ENCODE measurements at regions not wholly inside any gene's neighbourhood (a gene's known extent, or its start where the extent isn't known, plus 50 kb on each side); places are given as distances from the start of the nearest gene placed in this dataset.

DNA sequence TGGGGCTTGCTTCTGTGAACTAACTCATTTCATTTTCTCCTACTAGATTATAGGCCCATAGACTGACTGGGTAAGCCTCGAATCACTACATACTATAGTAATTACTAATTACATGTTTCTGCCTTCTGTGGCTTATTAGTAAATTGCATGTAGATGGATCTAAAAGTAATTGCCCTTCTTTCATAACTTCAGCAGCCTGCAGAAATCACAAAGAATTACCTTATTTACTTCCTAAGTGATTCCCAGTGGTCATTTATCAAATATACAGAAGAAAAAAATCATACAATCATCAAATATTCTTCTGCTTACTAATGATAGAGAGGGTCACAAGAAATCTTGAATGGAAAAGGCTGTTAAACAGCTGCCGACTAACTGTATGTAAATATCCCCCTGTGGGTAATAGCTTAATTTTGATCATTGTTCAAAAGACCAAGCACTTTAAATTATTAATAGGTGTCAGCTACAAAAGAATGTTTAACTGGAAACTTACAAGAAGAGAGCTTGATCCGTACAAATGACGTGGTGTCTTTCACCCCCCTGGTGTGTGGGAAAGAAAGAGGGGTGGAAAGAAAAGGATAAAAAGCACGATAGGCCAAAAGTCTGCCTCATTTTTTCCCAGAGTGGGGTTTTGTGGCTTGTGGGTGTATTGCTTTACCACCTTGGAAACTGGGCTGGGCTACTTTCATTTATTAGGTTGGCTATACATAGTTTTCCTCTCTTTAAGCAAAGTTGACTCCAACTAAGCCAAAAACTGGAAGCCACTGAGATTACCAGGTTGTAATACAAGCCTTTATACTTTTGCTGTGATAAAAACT is 361.8 kb upstream of the ZMIZ1 start:
- no peak for DNase-seq (ENCODE audit: low read depth, low spot score)

DNA sequence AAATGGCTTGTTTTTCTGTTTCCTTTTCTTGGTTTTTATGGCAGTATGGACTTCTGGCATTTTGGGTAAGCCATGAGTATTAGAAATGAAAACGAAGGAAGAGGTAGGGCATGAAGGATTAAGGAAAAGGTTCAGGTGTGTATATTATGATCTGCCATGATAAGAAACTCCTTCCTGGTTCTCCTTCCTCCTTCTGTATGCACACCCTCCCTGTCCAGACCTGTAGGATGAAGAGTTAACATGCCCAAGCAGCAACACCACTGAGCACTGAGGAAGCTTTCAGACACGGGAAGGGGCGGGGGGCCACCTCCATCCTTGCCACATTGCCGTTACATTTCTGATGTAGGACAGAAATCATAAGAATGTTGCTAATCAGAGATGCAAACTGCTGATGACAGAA is 361.0 kb upstream of the ZMIZ1 start:
- no peak for DNase-seq (ENCODE audit: low read depth, low spot score)

- DNase-seq (ENCODE audit: low read depth, low spot score): no peak
These were observed 356.6 kb upstream of the ZMIZ1 start for GRCh38 chr10:78712147-78712546.

DNA sequence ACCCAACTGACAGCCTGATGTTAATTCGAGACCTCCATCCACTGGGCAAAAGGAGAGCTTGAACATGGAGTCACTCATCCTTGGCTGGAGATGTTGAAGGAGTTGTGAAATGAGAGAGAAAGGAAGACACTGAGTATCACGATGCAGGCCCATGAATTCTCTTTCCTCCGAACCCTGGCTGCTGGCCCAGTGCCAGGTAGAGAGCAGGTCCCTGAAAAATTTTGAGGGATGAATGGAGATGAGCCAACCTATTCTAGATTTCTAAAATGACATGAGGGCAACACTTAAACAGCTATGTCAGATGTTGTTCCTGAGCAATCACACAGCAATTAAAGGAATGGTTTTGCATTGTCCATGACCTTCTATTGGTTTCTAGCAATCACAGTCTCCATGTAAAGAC is 355.1 kb upstream of the ZMIZ1 start:
- DNase-seq (ENCODE audit: low read depth, low spot score): no peak

- DNase-seq (ENCODE audit: low read depth, low spot score): no peak
These were observed 354.5 kb upstream of the ZMIZ1 start for GRCh38 chr10:78714225-78714624.

- no peak for DNase-seq (ENCODE audit: low read depth, low spot score)
These were observed 353.3 kb upstream of the ZMIZ1 start for GRCh38 chr10:78715435-78715834.

DNA sequence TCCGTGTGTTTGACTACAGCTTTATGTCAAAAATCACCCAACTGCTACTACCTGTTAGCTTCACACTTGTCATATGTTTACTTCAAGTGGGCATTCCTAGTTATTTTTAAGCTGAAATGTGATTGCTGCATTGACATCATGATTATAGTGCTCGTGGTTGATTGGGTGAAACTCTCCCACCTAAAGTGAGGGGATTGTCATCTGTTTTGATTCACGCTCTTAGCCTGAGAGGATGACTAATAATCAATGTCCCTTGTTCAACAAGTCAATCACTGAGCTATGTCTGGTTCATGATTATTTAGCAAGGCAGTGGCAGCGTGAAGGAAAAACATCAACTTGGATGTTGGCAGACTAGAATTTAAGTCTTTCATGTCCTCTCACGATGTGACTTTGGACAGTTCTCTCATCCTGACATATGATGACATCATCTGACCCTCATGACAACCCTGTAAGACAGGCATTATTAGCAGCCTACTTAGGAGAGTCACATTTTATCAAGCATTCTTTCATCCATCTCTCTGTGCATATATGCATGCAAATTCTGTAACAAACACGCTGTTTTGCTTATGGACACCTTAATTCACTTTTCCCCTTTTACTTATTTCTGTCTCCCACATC is 352.6 kb upstream of the ZMIZ1 start:
- no peak for DNase-seq (ENCODE audit: low read depth, low spot score)

- DNase-seq (ENCODE audit: low read depth, low spot score): no peak
These were observed 351.6 kb upstream of the ZMIZ1 start for GRCh38 chr10:78717200-78717599.

- DNase-seq (ENCODE audit: low read depth, low spot score): no peak
These were observed 350.7 kb upstream of the ZMIZ1 start for GRCh38 chr10:78718032-78718572.

DNA sequence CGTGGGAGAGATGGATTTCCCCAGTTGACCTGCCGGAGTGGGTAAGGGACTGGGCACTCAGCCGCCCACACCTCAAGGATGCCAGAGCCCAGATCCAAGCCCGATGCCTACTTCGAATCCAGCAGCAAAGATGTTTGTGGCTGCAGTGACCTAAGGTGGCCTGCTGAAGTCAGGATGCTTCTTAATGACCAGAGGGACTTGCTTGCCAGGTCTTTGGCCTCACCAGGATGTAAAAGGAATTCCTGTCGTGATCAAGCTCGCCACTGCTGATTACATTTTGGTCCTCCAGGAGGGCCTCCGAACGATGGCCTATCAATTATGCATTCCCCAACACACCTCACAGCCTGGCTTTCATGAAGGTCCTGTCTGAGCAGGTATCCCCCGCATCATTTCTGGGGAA is 349.5 kb upstream of the ZMIZ1 start:
- DNase-seq (ENCODE audit: low read depth, low spot score): no peak

- DNase-seq (ENCODE audit: low read depth, low spot score): no peak
These were observed 348.7 kb upstream of the ZMIZ1 start for GRCh38 chr10:78720091-78720490.

GRCh38 chr10:78721231-78721630 is 347.5 kb upstream of the ZMIZ1 start:
- DNase-seq (ENCODE audit: low read depth, low spot score): no peak

DNA sequence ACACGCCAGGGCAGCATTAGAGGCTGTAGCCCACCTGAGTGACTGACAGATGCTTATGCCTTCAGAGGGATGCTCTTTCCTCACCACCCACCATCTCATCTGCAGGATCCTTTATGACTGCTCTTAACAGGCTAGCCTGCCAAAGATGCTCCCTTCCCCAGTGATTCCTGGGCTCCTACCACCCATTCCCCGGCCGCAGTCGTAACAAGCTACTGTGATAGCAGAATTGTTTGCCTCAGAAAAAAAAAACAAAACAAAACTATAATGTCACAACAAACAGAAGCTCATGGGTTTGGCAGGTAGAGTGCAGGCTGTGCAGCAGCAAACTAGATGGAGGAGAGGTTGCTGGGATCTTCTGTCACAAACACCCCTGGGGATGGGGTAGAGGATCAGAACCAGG is 343.9 kb upstream of the ZMIZ1 start:
- DNase-seq (ENCODE audit: low read depth, low spot score): no peak

DNA sequence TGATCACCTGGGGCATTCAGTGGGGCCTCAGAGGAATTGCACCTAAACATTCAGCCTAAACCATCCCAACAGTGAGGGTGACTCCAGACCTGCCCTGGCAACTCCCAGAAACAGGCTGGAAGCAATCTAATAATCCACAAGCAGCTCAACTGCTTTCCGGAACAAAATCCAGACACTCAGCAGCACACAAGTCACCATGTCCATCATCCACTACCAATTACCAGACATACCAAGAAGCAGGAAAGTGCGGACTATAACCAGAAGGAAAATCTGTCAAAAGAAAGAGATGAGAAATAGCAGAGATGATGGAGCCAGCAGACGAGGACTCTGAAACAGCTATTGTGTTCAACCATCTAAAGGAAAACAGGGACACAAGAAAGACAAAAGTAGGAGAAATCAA is 342.6 kb upstream of the ZMIZ1 start:
- DNase-seq (ENCODE audit: low read depth, low spot score): no peak

- DNase-seq (ENCODE audit: low read depth, low spot score): no peak
These were observed 341.5 kb upstream of the ZMIZ1 start for GRCh38 chr10:78727251-78727650.

GRCh38 chr10:78727728-78728127 is 341.0 kb upstream of the ZMIZ1 start:
- no peak for DNase-seq (ENCODE audit: low read depth, low spot score)

DNA sequence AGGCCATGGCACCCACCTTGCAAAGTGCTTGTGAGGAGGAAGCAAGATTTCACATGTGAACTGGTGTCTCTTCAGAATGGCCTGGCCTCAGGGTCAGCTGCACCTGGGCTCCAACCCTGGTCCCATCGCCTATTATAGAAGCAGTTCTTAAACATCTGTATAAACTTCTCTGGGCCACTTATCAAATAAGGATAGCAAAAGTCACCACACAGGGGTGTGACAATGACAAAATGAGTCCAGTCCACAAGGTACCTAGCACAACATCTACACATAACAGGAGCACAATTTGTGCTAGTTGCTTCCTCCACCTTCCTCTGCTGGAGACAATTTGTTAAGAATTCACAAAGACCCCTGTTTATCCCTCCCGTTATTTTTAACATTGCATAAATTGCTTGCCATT is 340.6 kb upstream of the ZMIZ1 start:
- DNase-seq (ENCODE audit: low read depth, low spot score): no peak

GRCh38 chr10:78729366-78729765 is 339.4 kb upstream of the ZMIZ1 start:
- no peak for DNase-seq (ENCODE audit: low read depth, low spot score)

DNA sequence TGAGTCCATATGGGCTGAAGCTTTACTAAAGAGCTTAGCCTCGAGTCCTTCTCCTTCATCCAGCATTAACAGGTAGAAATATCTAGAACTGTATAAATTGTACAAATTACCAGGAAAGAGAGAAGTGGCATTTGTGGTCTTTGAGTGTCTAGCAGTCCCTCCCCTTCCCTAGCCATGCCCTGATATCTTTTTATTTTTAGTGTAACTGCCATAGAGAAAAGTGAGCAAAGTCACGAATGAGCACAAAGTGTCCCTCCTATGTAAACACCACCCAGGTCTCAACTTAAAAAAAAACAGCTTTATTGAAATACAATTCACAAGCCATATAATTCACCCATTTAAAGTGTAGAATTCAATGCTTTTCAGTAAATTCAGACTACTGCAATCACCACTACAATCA is 339.0 kb upstream of the ZMIZ1 start:
- DNase-seq (ENCODE audit: low read depth, low spot score): no peak

DNA sequence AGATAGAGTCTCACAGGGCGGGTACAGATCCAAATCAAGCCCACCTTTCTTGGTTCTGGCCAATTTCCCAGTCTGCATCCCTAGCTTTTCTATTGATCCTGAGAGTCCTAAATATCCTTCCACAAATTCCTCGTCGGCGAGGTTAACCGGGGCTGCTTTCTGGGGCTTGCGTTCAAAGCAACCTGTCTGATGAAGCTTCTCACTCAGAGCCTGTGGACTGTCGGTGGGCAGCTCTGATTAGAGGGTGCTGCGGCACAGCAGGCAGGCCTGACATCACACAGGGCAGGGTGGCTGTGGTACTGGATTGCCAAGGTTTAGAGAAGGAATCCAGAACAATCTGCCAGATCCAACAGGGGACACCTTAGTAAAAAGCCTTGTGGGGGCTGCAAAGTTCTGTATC is 338.0 kb upstream of the ZMIZ1 start:
- DNase-seq (ENCODE audit: low read depth, low spot score): no peak

- no peak for DNase-seq (ENCODE audit: low read depth, low spot score)
These were observed 337.1 kb upstream of the ZMIZ1 start for GRCh38 chr10:78731675-78732074.

DNA sequence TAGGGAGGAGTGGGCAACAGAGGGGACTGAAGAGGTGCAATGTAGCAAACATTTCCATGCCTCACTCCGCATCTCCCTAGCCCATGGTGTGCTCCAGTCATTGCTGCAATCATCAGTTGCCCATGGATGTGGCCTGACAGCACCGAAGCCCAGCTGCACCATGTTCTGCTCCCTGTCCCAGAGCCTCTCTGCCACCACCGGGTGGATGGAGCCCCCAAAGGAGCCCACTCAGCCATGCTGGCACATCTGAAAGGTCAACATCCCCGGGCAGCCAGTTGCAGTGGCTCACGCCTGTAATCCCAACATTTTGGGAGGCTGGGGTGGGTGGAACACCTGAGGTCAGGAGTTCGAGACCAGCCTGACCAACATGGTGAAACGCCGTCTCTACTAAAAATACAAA is 336.4 kb upstream of the ZMIZ1 start:
- DNase-seq (ENCODE audit: low read depth, low spot score): no peak

DNA sequence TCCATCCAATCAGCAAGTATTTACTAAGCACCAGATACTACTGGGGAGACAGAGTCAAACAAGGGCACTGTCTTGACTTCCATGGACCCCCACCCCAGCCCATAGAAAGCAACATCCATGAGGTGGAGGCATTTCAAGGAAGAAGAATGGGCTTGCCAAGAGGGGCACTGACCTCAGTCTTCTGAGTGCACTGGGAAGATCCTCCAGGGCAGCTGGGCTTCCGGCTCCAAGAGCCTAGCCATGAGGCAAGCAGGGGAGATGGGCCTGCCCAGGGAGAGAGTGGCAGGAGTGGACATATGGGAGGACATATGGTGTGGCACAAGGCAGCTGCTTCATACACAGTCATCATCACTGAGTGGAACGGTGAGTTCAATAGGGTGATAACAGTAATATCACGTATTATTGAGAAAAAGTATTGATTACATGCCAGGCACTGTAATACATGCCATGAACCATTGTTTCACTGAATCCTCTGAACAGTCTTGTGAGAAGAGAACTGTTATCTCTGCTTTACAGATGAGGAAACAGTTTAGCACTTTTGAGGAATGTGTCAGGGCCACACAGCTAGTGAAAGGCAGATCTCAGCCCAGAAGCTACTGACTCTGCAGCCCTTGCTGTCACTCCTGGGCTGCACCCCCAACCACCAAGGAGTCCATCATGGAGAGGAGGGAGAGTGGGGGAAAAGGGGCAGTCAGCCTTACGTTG is 331.7 kb upstream of the ZMIZ1 start:
- DNase-seq (ENCODE audit: low read depth, low spot score): no peak

Measured in brain pericyte (primary cell).